A549 (cell line): ENCODE measurements at regions not wholly inside any gene's neighbourhood (a gene's known extent, or its start where the extent isn't known, plus 50 kb on each side); places are given as distances from the start of the nearest gene placed in this dataset.
"Not testable (repeated sequence)": the region's sequence is repeated elsewhere in the genome, so short reads cannot be mapped to it uniquely, and the experiment has no call there.

Source experiments
- CEBPB ChIP-seq, 2 experiments: fragments of >200 bp in 1 of 2; sonication (Bioruptor Twin) in 1 of 2; formaldehyde crosslinking in 1 of 2; IDR thresholded peaks; 2 replicates each; pipeline ENCODE4 v1.6.1; 2012 to 2016
- CHD4 ChIP-seq: fragments of 200-600 bp; sonication (generic); IDR thresholded peaks from 2 replicates; pipeline ENCODE4 v1.6.1; 2016; ENCODE audit warnings: antibody characterized with exemption, mild to moderate bottlenecking, borderline replicate concordance
- CTCF ChIP-seq: fragments of >200 bp; sonication (Bioruptor Twin); formaldehyde crosslinking; IDR thresholded peaks from 3 replicates; pipeline ENCODE4 v1.5.1; 2016
- ESRRA ChIP-seq: fragments of 150-350 bp; IDR thresholded peaks from 2 replicates; pipeline ENCODE4 v1.6.1; 2014; ENCODE audit warnings: mild to moderate bottlenecking, low read length, borderline replicate concordance
- HDAC2 ChIP-seq: fragments of 200-600 bp; sonication (generic); IDR thresholded peaks from 2 replicates; pipeline ENCODE4 v1.6.1; 2016
- JUN ChIP-seq, 2 experiments: fragments of >200 bp; sonication (Bioruptor Twin); formaldehyde crosslinking; IDR thresholded peaks; 2 replicates in 1 of 2; 3 replicates in 1 of 2; pipeline ENCODE4 v1.6.1; 2016 to 2017
- REST ChIP-seq: fragments of 200-600 bp; sonication (generic); IDR thresholded peaks from 2 replicates; pipeline ENCODE4 v1.6.1; 2016; ENCODE audit warnings: antibody characterized with exemption, mild to moderate bottlenecking, moderate library complexity
- ZNF302 ChIP-seq: fragments of 250-450 bp; sonication (Bioruptor Pico); IDR thresholded peaks from 2 replicates; pipeline ENCODE4 v1.9.0; 2021; ENCODE audit warnings: inconsistent platforms, mild to moderate bottlenecking, moderate library complexity
- ZSCAN20 ChIP-seq: fragments of 250-450 bp; sonication (Bioruptor Pico); IDR thresholded peaks from 2 replicates; pipeline ENCODE4 v1.8.0; 2022; ENCODE audit warnings: mild to moderate bottlenecking, moderate library complexity

GRCh38 chrX:115732530-115732929, 171.6 kb downstream of the PLS3 start:
- not testable (repeated sequence) for TF ChIP-seq CHD4; ESRRA; CTCF; CEBPB (IDR thresholded peaks at IDR 0.05); ZNF302 (CRISPR knock-in tag); REST; JUN (IDR thresholded peaks at IDR 0.05); ZSCAN20 (CRISPR knock-in tag); HDAC2
